SU-DHL-6 (cell line): ENCODE measurements at regions not wholly inside any gene's neighbourhood (a gene's known extent, or its start where the extent isn't known, plus 50 kb on each side); places are given as distances from the start of the nearest gene placed in this dataset.

Experiments
- CTCF ChIP-seq: fragments of 200-600 bp; sonication (generic); IDR thresholded peaks from one replicate; pipeline ENCODE4 v1.5.1; 2017; ENCODE audit warnings: antibody characterized with exemption, mild to moderate bottlenecking, low read length, moderate library complexity; ENCODE audit not compliant: insufficient read depth, poor library complexity, severe bottlenecking
- EZH2phosphoT487 ChIP-seq: fragments of 200-600 bp; sonication (generic), shearing (Covaris generic); conservative IDR thresholded peaks from 2 replicates; pipeline ENCODE4 v1.6.1; 2018; ENCODE audit warnings: mild to moderate bottlenecking, antibody characterized with exemption, low read length, moderate library complexity, mixed read lengths

- TF ChIP-seq CTCF (no peak), EZH2phosphoT487 (no peak)
Observed at GRCh38 chr1:157209514-157209913, 71.3 kb upstream of the ETV3 start.
